GM23338 (cell line): ENCODE measurements at regions not wholly inside any gene's neighbourhood (a gene's known extent, or its start where the extent isn't known, plus 50 kb on each side); places are given as distances from the start of the nearest gene placed in this dataset.

ENCODE experiments used
- ATAC-seq: fragments of 200-7000 bp; cut with Tn5 transposase; 3 replicates; pipeline ENCODE4 v1.9.1; 2020
- DNase-seq: peaks from one replicate; pipeline ENCODE4 v3.0.0-alpha.2; 2015; ENCODE audit warnings: low spot score
- H2AFZ ChIP-seq: fragments of 200-600 bp; sonication (generic); 2 replicates; pipeline ENCODE4 v1.8.0; 2016; ENCODE audit warnings: antibody characterized with exemption, mild to moderate bottlenecking, moderate library complexity
- H3F3A ChIP-seq: fragments of 200-600 bp; sonication (generic); replicated peaks from 2 replicates; pipeline ENCODE4 v1.8.0; 2017; ENCODE audit warnings: antibody characterized with exemption, mixed run types, low read depth
- H3K27ac ChIP-seq: fragments of 200-600 bp; sonication (generic); 2 replicates; pipeline ENCODE4 v1.6.1; 2016; ENCODE audit warnings: low read depth
- H3K27me3 ChIP-seq: fragments of 200-600 bp; sonication (generic); 2 replicates; pipeline ENCODE4 v1.8.0; 2016; ENCODE audit warnings: mild to moderate bottlenecking, mixed run types, moderate library complexity; ENCODE audit not compliant: insufficient read depth
- H3K36me3 ChIP-seq: fragments of 200-600 bp; sonication (generic); 2 replicates; pipeline ENCODE4 v1.8.0; 2016; ENCODE audit warnings: mild to moderate bottlenecking; ENCODE audit not compliant: insufficient read depth
- H3K4me1 ChIP-seq: fragments of 200-600 bp; sonication (generic); 2 replicates; pipeline ENCODE4 v1.8.0; 2016; ENCODE audit warnings: mild to moderate bottlenecking, moderate library complexity; ENCODE audit not compliant: insufficient read depth
- H3K4me2 ChIP-seq: fragments of 200-600 bp; sonication (generic); 2 replicates; pipeline ENCODE4 v1.7.1; 2017; ENCODE audit warnings: mixed run types
- H3K4me3 ChIP-seq: fragments of 200-600 bp; sonication (generic); 2 replicates; pipeline ENCODE4 v1.6.1; 2016; ENCODE audit warnings: mixed run types
- H3K79me2 ChIP-seq: fragments of 200-600 bp; sonication (generic); replicated peaks from 2 replicates; pipeline ENCODE4 v1.8.0; 2017; ENCODE audit warnings: mild to moderate bottlenecking; ENCODE audit not compliant: insufficient read depth
- H3K9me2 ChIP-seq: fragments of 200-600 bp; sonication (generic); 2 replicates; pipeline ENCODE4 v1.8.0; 2017; ENCODE audit not compliant: insufficient read depth
- H4K20me1 ChIP-seq: fragments of 200-600 bp; sonication (generic); replicated peaks from 2 replicates; pipeline ENCODE4 v1.8.0; 2017; ENCODE audit warnings: mild to moderate bottlenecking; ENCODE audit not compliant: insufficient read depth
- H3K27ac Mint-ChIP-seq: 2 replicates; pipeline ENCODE4 v1.8.0; 2020; ENCODE audit warnings: inconsistent platforms, mild to moderate bottlenecking, moderate library complexity, mixed read lengths
- H3K27me3 Mint-ChIP-seq: 3 replicates; pipeline ENCODE4 v1.8.0; 2022; ENCODE audit warnings: low read depth, mild to moderate bottlenecking, moderate library complexity, mixed read lengths, inconsistent platforms; ENCODE audit not compliant: insufficient read depth, poor library complexity
- H3K36me3 Mint-ChIP-seq: 3 replicates; pipeline ENCODE4 v1.8.0; 2021; ENCODE audit warnings: low read depth, mild to moderate bottlenecking, inconsistent platforms, moderate library complexity, mixed read lengths
- H3K4me1 Mint-ChIP-seq: 3 replicates; pipeline ENCODE4 v1.8.0; 2020; ENCODE audit warnings: mild to moderate bottlenecking, inconsistent platforms, mixed read lengths
- H3K4me3 Mint-ChIP-seq: 3 replicates; pipeline ENCODE4 v1.8.0; 2021; ENCODE audit warnings: moderate library complexity, mild to moderate bottlenecking, inconsistent platforms, mixed read lengths
- H3K9me3 Mint-ChIP-seq: 3 replicates; pipeline ENCODE4 v1.8.0; 2020; ENCODE audit warnings: moderate library complexity, mild to moderate bottlenecking, inconsistent platforms, mixed read lengths
- CREB1 ChIP-seq: fragments of 250-450 bp; sonication (Bioruptor Pico); IDR thresholded peaks from 2 replicates; pipeline ENCODE4 v1.5.0; 2020; ENCODE audit warnings: low read depth, mild to moderate bottlenecking, moderate library complexity
- CTCF ChIP-seq, 2 experiments: fragments of 200-600 bp in 1 of 2; sonication (generic) in 1 of 2; conservative IDR thresholded peaks; 2 replicates each; pipeline versions ENCODE4 v1.5.1 to v1.6.1; 2016 to 2017; ENCODE audit warnings: antibody characterized with exemption in 2 of 2, low read depth in 2 of 2, mild to moderate bottlenecking in 2 of 2, moderate library complexity in 1 of 2
- ETS1 ChIP-seq: IDR thresholded peaks from 2 replicates; pipeline ENCODE4 v1.6.1; 2016; ENCODE audit warnings: antibody characterized with exemption
- EZH2 ChIP-seq: fragments of 200-600 bp; sonication (generic); IDR thresholded peaks from one replicate; pipeline ENCODE4 v1.8.0; 2017; ENCODE audit warnings: antibody characterized with exemption, mild to moderate bottlenecking, low read depth; ENCODE audit not compliant: unreplicated experiment
- EZH2phosphoT487 ChIP-seq: fragments of 200-600 bp; sonication (generic); IDR thresholded peaks from one replicate; pipeline ENCODE4 v1.8.1; 2018; ENCODE audit warnings: antibody characterized with exemption; ENCODE audit not compliant: unreplicated experiment
- JUNB ChIP-seq: IDR thresholded peaks from one replicate; pipeline ENCODE4 v1.6.1; 2016; ENCODE audit warnings: antibody characterized with exemption; ENCODE audit not compliant: unreplicated experiment
- NANOG ChIP-seq: IDR thresholded peaks from 2 replicates; pipeline ENCODE4 v1.6.1; 2016; ENCODE audit warnings: antibody characterized with exemption, borderline replicate concordance
- POLR2AphosphoS5 ChIP-seq: IDR thresholded peaks from 2 replicates; pipeline ENCODE4 v1.6.1; 2016; ENCODE audit warnings: antibody characterized with exemption, low read depth
- REST ChIP-seq: IDR thresholded peaks from one replicate; pipeline ENCODE4 v1.6.1; 2018; ENCODE audit warnings: antibody characterized with exemption; ENCODE audit not compliant: unreplicated experiment
- STAT1 ChIP-seq: IDR thresholded peaks from one replicate; pipeline ENCODE4 v1.6.1; 2016; ENCODE audit warnings: antibody characterized with exemption; ENCODE audit not compliant: unreplicated experiment
- ZNF114 ChIP-seq: fragments of 250-450 bp; sonication (Bioruptor Pico); IDR thresholded peaks from 2 replicates; pipeline ENCODE4 v1.5.0; 2020; ENCODE audit warnings: mild to moderate bottlenecking, moderate library complexity
- ZNF331 ChIP-seq: fragments of 250-450 bp; sonication (Bioruptor Pico); IDR thresholded peaks from 2 replicates; pipeline ENCODE4 v1.5.0; 2020; ENCODE audit warnings: low read depth, mild to moderate bottlenecking, moderate library complexity
- ZNF462 ChIP-seq: fragments of 250-450 bp; sonication (Bioruptor Pico); IDR thresholded peaks from 2 replicates; pipeline ENCODE4 v1.5.0; 2020; ENCODE audit warnings: mild to moderate bottlenecking, moderate library complexity

GRCh38 chr4:22573198-22573597, 57.3 kb upstream of the ADGRA3 start:
- Mint-ChIP-seq H3K4me1 (peaks cover 7% of the 10 kb centered on the region; the same call in 1 of the 3 replicates), H3K4me3 (no peak overlapping the region), H3K27me3 (peaks cover 5% of the 10 kb centered on the region), H3K27ac (no peak overlapping the region), H3K36me3 (no peaks in the 10 kb centered on the region), H3K9me3 (peaks cover 14% of the 10 kb centered on the region)
- Histone ChIP-seq H2AFZ (no peak overlapping the region), H4K20me1 (no peaks in the 10 kb centered on the region; the same call in 1 of the 2 replicates), H3K9me2 (peaks cover 12% of the 10 kb centered on the region; the same call in 1 of the 2 replicates), H3K4me3 (no peak overlapping the region), H3K4me1 (no peaks in the 10 kb centered on the region), H3F3A (no peaks in the 10 kb centered on the region), H3K36me3 (no peaks in the 10 kb centered on the region), H3K27me3 (no peaks in the 10 kb centered on the region), H3K27ac (no peak overlapping the region), H3K79me2 (no peaks in the 10 kb centered on the region), H3K4me2 (no peak overlapping the region)
- no peak for DNase-seq
- no peak for ATAC-seq
- TF ChIP-seq ETS1: no peak
- TF ChIP-seq CTCF (conservative IDR thresholded peaks at IDR 0.05; ENCODE audit: low read depth in 2 of 2): no peak
- no peak for TF ChIP-seq ZNF114
- no peak for TF ChIP-seq ZNF331 (CRISPR knock-in tag)
- TF ChIP-seq REST: no peak
- TF ChIP-seq NANOG: no peak
- no peak for TF ChIP-seq CREB1
- TF ChIP-seq STAT1: no peak
- TF ChIP-seq EZH2: no peak
- no peak for TF ChIP-seq JUNB
- no peak for TF ChIP-seq POLR2AphosphoS5
- TF ChIP-seq ZNF462 (CRISPR knock-in tag): no peak
- TF ChIP-seq EZH2phosphoT487: no peak
